ENCODE measurements at regions not wholly inside any gene's neighbourhood (a gene's known extent, or its start where the extent isn't known, plus 50 kb on each side); places are given as distances from the start of the nearest gene placed in this dataset.
"Not testable (repeated sequence)": the region's sequence is repeated elsewhere in the genome, so short reads cannot be mapped to it uniquely, and the experiment has no call there.

- DNase-seq = no peak
Measured at GRCh38 chr3:82240322-82240721, 478.9 kb upstream of the GBE1 start.

- DNase-seq = no peak
Measured at GRCh38 chr3:82236257-82236656, 474.8 kb upstream of the GBE1 start.

- DNase-seq = no peak
Measured at GRCh38 chr3:82229397-82229796, 468.0 kb upstream of the GBE1 start.

GRCh38 chr3:82224661-82225060, 463.2 kb upstream of the GBE1 start:
- no peak for DNase-seq

GRCh38 chr3:82222401-82222800, 461.0 kb upstream of the GBE1 start:
- no peak for DNase-seq

GRCh38 chr3:82217571-82217970, 456.1 kb upstream of the GBE1 start:
- no peak for DNase-seq

- no peak for DNase-seq
Measured at GRCh38 chr3:82208002-82208710, 446.7 kb upstream of the GBE1 start.

- DNase-seq = no peak
Measured at GRCh38 chr3:82202269-82202668, 440.8 kb upstream of the GBE1 start.

GRCh38 chr3:82201316-82201715, 439.9 kb upstream of the GBE1 start:
- no peak for DNase-seq

GRCh38 chr3:82198009-82198408, 436.6 kb upstream of the GBE1 start:
- no peak for DNase-seq

- DNase-seq = no peak
Measured at GRCh38 chr3:82196645-82197044, 435.2 kb upstream of the GBE1 start.

GRCh38 chr3:82194870-82195269, 433.4 kb upstream of the GBE1 start:
- no peak for DNase-seq

- peak; percentile 17 for DNase-seq
Measured at GRCh38 chr3:82186017-82186416, 424.6 kb upstream of the GBE1 start.

GRCh38 chr3:82179291-82179690, 417.8 kb upstream of the GBE1 start:
- DNase-seq = no peak

- DNase-seq = no peak
Measured at GRCh38 chr3:82178291-82178690, 416.8 kb upstream of the GBE1 start.

GRCh38 chr3:82177774-82178173, 416.3 kb upstream of the GBE1 start:
- no peak for DNase-seq

- no peak for DNase-seq
Measured at GRCh38 chr3:82165266-82165665, 403.8 kb upstream of the GBE1 start.

GRCh38 chr3:82163907-82164520, 402.6 kb upstream of the GBE1 start:
- DNase-seq = no peak

GRCh38 chr3:82157952-82158351, 396.5 kb upstream of the GBE1 start:
- DNase-seq = no peak

- not testable (repeated sequence) for DNase-seq
Measured at GRCh38 chr3:82153892-82154291, 392.4 kb upstream of the GBE1 start.

- no peak for DNase-seq
Measured at GRCh38 chr3:82145742-82146141, 384.3 kb upstream of the GBE1 start.

- no peak for DNase-seq
Measured at GRCh38 chr3:82144811-82145210, 383.4 kb upstream of the GBE1 start.

GRCh38 chr3:82143661-82144412, 382.4 kb upstream of the GBE1 start:
- DNase-seq = no peak

GRCh38 chr3:82141592-82141991, 380.1 kb upstream of the GBE1 start:
- DNase-seq = no peak
